IPS-NIHi7 (cell line): ENCODE measurements at regions not wholly inside any gene's neighbourhood (a gene's known extent, or its start where the extent isn't known, plus 50 kb on each side); places are given as distances from the start of the nearest gene placed in this dataset.
"Not testable (repeated sequence)": the region's sequence is repeated elsewhere in the genome, so short reads cannot be mapped to it uniquely, and the experiment has no call there.

Experiments used
- DNase-seq: peaks from one replicate; pipeline ENCODE4 v3.0.0; 2012; ENCODE audit warnings: mixed read lengths; ENCODE audit errors: extremely low spot score

DNA sequence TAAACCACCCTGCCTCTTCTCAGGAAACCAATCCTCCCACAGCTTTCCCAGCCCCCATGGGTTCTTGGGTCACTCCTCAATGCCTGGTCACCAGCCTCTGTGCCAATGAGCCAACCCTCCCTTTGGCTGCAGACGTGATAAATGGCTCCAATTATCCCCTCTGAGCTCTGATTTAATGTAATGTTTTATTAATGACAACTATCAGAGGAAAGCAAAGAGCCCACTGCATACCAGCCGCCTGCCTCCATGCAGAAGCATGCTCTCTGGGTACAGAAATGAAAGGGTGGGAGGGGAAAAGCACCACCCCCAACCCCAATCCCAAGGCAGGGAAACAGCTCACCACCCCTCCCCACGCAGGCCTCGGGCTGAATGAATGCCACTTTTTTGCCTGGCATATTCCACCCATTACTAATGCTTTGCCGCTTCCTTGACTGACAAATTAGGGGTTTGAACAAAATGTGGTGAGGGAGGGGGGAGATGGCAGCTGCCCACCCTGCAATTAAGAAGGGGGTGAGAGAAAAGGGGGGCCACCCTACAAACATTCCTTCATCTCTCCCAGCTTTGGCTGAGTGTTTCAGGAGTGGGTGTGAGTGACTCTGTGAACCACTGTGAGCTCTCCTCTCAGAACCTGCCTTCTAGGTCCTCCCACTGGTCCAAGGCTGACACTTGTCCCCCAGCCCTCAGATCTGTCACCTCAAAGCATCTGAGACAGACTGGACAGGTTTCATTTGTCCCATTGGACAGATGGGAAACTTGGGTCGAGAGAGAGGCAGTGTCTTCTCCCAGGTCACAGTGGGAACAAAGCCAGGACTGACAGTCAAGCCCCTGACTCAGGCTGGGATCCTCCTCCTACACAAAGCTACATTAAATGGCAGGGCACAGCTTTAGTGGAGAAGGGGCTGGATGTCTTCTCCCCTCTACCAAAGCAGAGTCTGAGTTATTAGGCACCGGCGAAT is 161.5 kb downstream of the TMEM132E start:
- DNase-seq: no peak

DNA sequence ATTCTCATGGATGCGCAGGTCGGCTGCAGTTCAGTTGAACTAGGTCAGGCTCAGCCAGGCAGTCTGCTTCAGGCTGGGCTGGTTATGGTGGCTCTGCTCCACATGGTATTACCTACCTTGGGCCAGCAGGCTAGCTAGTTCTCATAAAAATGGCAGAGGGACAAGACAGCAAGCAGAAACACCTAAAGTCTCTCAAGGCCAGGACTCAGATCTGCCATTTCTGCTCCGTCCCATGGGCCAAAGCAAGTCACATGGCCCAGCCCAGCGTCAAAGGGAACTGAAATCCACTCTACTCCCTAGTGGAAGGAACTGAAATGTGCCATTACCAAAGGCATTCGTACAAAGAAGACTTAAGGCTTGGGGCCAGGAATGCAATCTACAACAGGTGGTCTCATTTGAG is 160.0 kb downstream of the TMEM132E start:
- no peak for DNase-seq

DNA sequence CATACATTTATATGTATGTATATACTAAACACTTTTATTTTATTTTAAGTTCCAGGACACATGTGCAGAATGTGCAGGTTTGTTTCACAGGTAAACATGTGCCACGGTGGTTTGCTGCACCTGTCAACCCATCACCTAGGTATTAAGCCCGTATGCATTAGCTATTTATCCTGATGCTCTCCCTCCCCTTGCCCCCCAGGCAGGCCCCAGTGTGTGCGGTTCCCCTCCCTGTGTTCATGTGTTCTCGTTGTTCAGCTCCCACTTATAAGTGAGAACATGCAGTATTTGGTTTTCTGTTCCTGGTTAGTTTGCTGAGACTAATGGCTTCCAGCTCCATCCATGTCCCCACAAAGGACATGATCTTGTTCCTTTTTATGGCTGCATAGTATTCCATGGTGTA is 158.3 kb downstream of the TMEM132E start:
- not testable (repeated sequence) for DNase-seq

DNA sequence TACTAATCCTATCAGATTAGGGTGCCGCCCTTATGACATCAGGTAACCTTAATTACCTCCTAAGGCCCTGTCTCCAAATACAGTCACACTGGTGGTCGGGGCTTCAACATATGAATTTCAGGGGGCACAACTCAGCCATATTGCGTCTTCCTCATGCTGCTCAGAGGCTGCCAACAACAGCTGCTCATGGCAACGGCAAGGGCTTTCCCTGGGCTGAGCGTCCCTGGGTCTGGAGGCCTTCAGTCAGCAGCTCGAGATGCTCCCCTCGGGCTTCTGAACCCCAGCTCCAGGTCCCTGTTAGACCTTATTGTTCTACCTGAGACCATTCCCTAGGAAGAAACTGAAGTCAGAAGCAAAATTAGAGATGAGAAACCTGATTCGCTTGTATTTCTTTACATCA is 157.2 kb downstream of the TMEM132E start:
- no peak for DNase-seq

DNA sequence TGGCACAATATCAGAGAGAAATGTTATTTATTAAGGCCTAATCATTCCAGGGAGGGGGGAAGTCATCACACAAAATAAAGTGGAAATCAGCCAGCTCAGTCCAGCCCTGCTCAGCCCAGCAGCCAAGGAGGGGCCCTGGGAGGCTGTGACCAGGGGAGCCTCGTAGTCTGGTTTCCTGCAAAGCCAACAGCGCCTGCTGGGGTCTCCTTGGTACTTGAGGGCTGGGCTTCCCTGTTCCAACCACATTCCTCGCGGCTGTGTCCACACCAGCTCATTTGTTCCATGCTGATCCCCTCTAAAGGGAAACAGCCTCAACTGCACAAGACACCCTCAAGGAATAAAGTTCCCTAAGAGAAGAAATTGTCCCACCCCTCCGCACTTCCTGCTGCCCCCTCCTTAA is 154.0 kb downstream of the TMEM132E start:
- DNase-seq: no peak

DNA sequence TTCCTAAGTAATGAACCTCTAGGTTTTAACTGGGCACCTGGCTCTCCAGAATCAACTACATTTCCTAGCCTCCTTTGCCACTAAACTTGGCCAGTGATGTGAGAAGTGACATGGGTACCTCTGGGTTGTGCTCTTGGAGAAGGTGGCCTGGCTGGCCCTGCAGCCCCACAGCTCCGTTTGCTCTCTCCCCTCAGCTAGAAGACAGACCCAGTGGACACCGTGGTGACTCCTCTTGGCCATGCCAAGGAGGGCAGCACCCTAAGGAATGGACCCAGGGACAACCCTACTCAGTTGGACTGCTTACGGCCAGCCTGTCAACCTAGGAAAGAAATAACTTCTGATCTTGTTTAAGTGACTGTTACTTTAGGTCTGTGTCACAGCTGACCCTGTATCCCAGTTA is 151.4 kb downstream of the TMEM132E start:
- DNase-seq: no peak

DNA sequence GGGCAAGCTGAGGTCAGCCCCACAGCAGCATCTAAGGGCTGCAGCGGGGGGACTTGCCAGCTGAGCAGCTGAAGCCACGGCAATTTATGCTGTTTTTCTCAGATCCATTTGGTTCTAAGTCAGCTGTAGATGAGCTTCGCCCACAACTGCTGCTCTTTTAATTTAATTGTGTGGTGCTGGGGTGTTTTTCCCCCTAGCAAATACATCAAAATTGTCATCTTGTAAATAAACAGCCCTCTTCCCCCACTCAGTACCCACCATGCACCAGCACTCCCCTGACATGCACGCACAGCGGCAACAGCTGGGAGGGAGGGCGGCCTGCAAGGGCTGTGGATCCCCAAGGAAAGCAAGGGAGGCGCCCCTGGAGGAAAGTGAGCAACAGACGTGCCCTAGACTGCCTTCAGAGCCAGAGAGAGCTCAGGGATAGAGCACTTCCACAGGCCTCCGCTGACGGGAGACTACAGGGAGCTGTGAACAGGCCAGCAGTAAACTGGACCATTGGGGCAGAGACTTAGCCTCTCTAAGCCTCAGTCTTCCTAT is 149.5 kb downstream of the TMEM132E start:
- peak; percentile 36 for DNase-seq

DNA sequence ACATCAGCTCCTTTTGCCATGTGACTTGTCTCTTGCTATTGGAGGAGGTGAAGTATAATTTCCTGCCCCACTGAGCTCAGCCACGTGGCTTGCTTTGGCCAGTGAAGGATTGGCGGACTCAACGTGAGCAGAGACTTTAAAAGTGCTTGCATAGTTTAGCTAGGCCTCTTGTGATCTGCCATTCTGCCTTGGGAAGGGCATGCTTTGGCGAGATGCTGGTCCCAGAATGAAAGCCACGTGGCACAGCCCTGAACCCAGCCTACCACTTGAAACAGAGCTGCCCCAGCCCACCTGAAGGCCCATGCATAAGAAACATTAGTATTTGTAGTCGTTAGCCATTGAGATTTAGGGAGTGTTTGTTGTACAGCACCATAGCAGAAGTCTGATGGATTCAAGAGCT is 148.2 kb downstream of the TMEM132E start:
- DNase-seq: no peak

DNA sequence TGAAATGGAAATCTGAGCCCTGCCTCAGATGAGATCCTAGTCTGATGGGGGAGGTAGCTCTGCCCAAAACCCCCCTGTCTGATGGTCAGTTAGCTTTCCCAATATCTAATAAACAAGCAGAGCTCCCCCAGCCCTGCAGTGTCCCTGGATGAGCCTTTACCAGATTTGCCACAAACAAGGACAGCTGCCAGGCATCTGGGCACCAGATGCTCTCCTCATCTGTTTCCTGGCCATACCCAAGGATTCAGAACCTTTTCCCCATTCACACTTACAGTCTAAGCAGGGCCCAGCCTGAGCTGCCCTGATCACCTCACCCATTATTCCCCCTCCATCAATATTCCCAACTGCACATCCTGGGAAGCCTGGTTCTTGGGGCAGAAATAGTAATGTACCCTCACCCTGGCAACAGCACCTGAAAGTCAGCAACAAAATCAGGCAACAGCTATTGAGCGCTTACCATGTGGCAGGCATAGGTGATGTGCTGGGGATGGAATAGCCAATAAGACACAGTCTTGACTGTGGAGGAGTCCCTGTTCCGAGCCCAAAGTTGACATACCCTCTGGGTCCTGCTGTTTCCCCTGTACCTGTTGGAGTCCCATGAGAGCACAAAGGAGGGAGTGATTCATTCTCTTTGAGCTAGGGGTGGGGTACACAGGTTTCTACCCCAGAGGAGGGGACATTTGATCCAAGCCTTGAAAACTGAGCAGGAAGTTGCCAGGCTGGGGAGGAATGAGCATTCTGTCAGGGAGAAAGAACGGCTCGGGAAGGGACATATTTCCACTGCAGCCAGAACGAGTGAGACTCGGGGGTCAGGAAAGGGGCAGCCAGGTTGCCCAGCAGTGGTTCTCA is 147.4 kb downstream of the TMEM132E start:
- no peak for DNase-seq

DNA sequence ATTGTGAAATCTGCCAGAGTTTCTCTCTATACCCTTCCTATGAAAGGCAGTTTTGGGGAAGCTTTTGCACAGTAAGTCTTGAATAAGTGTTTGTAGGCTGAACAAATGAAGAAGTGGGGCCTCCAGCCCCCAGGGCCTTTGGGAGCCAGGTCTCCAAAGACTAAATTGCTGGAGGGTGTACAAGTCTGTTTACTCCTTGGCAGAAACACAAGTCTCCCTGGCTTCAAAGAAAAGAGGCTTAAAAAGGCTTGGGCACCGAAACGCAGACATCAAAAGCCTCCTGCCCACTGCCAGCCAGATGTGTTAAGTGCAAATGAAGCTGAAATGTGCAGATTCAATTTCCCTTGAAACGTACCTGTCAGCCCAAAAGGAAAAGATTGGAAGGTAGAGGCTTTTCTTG is 146.3 kb downstream of the TMEM132E start:
- no peak for DNase-seq

DNA sequence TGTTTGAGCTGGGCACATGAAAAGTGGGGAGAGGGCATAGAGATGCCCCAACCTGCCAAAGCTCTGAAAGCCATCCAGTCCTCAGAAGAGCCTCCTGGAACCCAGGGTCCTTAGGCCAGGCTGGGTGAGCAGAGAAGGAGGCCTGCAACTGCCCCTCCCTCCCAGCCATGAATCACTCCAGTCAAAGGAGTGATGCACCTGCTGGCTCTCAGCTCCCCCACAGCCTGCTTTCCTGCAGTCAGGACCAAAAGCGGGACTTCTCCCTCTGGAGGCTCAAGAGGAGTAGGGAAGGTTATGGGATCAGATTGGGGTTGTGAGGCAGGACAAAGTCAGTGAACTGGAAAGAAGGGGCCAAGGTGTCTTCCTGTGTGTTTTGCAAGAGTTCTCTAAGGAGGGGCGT is 145.6 kb downstream of the TMEM132E start:
- DNase-seq: no peak

DNA sequence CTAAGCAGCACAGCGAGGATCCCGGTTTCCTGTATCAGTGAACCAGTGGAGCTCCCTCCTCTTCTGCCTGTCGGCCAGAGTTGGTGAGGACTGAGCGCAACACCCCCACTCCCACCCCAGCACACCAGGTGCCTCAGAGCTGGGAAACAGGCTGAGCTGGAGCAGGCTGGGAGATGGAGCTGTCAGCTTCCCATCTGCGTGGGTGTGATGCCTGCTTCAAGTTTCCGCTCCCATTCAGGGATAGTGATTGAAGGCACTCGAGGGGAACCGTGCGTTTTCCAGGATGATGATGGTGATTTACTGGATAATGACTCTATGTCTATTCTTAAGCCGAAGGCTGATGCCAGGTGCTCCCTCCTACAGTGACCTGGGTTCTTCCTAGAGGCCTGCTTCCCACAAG is 144.5 kb downstream of the TMEM132E start:
- DNase-seq: no peak

DNA sequence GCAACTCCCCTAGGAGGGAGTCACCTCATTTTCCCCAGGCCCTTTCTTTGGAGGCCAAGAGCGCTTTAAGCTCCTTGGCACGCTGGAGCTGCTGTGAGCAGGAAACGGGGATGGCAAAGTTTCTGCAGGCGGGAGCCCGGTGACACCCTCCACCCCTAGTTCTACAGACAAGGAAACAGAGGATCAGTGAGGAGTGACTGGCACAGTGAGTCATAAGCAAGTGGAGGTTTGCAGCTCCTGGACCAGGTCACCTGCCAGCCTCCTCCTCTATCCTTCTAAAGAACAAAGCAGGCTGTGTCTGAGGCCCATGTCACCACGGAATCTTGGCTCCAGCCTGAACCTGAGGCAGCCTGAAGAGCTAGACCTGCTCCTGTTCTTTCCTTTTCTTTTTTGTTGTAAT is 141.9 kb downstream of the TMEM132E start:
- no peak for DNase-seq

DNA sequence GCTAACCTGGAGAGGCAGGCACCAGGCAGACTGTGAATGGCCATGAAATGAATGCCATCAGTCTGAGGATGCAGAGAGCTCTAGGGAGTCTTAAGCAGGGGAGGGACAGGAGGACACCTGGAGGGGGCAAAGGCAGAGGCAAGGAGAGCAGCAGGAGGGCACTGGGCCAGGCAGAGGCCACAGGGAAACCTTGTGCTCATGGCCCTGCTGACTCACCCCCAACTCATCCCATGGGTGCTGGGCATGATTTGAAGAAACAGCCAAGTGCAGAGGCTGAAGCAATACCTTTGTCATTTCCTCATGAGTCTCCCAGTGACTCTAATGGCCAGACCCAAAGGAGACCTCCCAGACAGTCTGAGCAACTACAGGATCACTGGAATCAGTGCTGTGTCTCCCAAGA is 141.4 kb downstream of the TMEM132E start:
- DNase-seq: no peak

DNA sequence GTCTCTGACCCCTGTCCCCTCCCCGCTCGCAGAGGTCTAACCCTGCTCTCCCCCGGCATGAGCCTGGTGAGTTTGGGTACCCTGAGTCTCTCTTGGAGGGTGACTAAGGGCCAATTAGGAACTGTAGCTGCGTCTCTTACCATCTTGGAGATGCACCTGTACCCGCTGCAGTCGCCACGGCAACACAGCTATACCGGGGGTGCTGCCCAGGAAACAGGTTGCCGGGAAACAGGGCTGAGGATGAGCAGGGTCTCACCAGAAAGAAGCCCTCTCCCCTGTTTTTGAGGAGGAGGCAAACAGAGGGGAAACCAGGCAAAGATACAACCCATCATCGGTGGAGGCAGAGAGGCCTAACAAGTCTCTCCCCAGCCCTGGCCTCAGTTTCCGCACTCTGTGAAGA is 140.2 kb downstream of the TMEM132E start:
- no peak for DNase-seq

DNA sequence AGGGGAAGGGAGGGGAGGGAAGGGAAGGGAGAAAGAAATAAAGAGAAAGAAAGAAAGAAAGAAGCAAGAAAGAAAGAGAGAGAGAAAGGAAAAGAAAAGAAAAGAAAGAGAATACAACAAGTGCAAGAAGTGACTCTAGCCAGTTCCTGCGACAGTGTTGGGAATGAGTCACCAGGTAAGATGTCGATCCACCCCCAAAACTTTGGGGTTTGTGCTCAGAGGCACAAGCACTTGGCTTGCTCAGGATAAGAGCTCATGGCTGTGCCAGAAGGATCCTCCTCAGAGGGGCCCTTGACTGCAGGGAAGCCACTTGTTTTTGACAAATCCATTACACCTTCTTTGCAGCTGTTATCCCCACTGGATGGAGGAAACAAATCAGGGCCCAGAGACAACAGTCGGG is 137.7 kb downstream of the TMEM132E start:
- no peak for DNase-seq

DNA sequence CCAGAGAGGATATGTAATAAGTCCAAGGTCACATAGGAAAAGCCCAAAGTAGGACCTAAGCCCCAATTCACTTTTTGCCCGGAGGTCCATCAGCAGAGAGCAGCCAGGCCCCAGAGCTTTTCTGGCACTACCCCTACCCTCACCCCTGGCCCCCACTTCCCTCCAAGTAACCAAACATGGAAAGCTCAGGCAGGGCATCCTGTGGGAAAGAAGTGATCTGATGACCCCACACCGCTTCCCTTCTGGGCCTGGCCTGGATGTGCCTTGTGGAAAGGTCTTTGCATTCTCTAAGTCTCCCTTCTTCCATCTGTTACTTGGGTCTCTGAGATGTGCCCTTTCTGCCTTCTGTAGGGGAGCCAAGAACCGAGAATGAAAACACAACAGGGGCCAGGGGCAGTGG is 136.9 kb downstream of the TMEM132E start:
- DNase-seq: no peak

DNA sequence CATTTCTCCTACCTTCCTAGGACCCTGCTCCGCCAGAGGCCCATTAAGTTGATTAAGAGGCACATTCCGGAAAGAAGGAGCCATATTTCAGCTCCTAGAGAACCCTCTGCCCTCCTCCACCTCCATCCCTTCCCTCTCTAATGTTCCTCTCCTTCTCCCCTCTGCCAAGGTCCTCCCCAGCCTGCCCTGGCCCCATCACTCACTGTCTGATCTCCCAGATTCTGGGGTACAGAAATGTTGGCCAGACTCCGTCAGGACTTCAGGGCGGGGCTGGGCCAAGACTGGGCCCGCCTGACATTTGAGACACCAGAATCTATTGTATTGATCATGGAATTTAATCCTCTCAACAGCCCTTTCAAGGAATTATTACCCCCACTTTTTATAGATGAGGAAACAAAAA is 136.1 kb downstream of the TMEM132E start:
- DNase-seq: no peak

DNA sequence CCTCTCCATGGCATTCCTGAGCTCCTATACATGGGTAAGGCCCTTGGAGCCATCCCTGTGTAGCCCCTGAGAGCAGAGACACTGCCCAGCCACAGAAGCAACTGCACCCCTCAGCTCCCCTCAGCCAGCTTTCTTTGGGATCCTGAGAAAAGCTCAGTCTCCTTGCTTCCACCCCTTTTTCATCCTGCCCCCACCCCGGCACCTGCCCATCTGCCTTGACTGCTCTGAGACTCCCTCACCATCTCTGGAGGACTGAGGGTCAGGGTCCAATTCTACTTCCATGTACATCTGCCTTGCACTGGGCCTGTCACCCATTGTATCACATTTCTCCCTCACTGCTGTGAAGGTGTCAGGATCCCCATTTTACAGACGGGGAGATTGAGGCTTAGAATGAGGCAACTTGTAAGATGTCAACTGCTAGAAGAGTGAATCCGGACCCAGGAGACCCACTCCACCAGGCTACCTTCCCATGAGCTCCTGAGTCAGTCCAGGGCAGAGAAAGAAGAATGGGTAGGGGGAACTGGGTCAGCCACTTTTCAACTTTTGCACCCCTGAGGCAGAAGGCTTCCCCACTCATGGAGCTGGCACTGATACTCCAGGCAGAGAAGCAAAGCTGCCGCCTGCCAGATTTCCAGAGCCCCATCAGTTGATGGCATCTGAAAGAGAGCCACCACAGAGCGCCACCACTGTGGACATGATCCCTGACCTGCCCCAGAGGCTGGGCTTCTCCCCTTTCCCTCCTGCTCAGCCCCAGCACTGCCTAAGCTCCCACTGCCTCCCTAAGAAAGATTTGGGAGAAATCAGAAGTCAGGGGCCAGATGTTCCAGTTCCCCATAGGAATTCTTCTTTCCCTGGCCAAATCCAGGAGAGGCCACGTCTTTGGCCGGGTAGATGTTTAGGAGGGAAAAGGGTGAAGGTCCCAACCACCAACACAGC is 135.4 kb downstream of the TMEM132E start:
- DNase-seq: no peak

DNA sequence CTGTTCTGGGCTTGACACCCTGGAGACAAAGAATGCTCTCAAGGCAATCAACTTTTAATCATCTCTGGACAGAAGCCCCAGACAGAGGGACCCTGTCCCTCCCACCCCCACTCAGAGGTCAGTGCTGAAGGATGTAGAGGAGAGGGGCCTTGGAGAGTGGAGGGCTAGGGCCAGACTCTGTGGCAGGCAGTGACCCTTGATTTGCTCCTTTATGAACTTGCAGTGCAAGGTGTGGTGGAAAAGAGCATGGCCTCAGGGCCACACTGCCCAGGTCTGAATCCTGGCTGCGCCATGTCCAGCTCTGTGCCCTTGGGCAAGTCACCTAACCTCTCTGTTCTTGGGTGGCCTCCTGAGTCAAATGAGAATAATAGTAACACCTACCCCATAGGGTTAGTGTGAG is 134.3 kb downstream of the TMEM132E start:
- no peak for DNase-seq

DNA sequence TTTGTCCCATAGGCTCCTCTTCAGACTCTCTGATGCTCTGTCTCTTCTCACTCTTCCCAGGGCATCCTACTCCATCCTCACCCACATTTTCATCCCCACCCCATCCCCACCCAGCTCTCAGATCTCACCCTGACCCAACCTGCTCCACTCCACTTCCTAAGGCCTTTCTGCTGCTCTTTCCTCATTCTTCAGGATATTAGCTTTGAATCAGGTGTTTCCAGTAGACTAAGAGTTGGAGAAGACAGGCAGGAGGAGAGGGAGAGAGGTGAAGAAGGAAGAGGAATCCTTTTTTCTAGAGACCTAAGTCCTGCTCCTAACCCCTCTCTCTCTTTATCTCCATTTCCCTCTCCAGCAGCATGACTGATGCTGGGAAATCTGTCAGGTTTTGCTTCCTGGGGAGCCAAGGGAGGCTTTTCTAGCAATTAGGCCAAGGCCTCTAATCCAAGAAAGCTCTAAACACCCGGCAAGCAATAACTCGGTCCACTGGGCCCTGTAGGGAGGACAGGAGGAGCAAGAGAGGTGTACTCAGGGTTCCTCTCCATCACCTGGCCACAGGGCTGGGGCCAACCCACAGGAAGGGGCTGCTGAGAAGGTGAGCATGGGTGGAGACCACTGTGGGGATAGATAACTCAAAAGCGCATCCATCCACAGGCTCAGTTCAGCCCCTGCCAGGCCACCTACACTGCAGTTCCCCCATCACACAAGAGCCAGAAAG is 133.3 kb downstream of the TMEM132E start:
- DNase-seq: no peak
